NCI-H2227 (cell line): ENCODE measurements at regions not wholly inside any gene's neighbourhood (a gene's known extent, or its start where the extent isn't known, plus 50 kb on each side); places are given as distances from the start of the nearest gene placed in this dataset.

ENCODE experiments used
- DNase-seq: peaks from one replicate; lab custom pipeline; 2025; ENCODE audit not compliant: unreplicated experiment; lab: John Stamatoyannopoulos, UW

- no peak for DNase-seq
These were observed 238.3 kb upstream of the MVB12B start for GRCh38 chr9:126088336-126088735.

DNA sequence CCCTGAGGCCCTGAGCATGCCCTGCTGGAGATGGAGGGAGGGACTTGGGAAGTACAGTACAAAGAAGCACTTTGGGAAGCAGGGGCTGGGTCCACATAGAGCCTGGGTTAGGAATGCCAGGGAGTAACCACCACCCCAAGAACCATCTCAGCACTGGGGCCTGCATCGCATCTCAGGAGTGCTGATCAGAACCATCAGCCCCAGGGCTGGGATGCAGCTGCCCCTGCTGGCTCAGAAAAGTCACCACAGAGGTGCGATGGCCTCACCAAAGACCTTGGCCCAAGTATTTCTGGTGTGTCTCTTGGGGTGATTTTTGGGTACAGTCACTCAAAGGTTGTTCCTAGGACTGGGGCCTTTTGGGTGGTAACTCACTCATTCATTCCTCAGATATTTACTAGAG, 236.8 kb upstream of the MVB12B start:
- DNase-seq: no peak

DNA sequence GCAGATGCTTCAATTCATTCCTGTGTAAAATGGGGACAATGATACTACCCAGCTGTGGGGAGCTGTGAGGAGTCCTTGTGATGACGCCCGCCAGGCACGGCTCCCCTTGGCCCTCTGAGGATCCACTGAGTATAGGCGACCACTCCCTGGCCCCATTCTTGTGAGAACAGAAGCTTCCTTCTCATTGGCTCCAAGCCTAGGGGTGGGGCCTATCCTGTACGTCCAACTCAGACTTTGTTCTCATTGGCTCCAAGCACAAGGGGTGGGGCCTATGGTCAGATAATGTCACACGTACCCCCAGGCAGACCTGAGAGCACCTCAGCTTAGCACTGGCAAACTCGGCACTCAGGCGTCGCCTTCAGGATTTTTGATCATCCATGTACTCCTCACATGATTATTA, 232.9 kb upstream of the MVB12B start:
- no peak for DNase-seq

DNA sequence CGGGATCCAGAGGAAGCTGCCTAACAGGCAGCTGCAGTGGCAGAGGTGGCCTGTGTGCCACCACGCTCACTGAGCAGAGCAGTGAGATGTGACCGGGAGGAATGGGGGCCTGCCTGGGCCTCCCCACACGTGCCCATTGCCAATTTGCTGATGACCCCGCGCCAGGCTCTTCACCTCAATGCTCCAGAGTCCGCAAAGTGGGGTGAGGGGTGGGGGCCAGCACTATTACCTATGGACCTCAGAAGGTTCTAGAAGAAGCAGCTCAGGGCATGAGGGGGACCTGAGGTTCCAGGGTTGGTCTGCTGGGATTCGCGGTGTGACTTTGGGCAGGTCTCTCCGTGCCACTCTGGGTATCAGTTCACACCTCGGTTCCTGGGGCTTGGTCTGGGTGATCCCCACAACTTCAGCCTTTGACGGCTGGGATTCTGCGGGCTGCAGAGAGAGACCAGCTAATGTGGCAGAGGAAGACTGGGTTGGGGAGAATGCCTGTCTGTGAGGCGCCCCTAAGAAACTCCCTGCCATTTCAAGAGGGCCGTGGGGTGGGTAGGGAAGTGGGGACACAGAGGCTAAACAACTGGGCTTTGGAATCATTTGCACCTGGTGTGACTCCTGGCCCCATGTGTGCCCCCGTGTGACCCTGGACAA, 231.0 kb upstream of the MVB12B start:
- DNase-seq: no peak

DNA sequence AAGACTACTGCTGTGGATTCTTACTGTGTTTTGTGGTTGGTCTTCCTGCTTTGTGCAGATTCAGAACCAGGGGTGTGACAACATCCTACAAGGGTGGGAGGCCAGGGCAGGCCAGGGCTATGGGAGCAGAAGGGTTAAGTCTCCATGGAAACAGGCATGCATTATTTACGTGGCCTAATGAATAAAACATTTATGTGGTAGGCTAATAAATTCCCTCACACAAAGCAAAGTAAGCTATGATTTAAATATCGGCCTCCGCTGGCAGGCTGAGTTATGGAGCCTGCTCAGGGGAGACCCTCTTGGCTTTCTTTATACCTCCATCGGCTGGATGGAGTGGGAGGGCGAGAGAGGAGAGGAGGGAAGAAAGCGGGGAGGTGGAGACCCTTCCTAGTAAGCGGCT, 230.3 kb upstream of the MVB12B start:
- DNase-seq: no peak

DNA sequence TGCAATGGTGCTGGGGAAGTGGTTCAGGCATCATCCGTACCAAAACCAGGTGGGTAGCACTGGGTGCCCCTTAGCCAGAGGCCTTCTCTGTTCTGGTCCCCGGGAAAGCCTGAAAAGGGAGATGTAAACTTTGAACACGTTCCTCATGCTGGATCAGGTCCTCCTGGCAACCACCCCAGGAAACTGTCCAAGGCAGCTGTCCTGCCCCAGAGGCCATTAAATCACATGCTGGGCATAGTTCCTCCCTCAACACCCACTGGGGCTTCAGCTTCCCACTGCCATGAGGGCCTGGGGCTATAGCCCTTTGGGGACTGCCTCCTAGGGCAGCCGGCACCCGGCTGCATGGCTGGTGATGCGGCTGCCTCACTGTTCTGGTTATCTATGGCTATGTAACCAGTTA, 228.9 kb upstream of the MVB12B start:
- no peak for DNase-seq

DNA sequence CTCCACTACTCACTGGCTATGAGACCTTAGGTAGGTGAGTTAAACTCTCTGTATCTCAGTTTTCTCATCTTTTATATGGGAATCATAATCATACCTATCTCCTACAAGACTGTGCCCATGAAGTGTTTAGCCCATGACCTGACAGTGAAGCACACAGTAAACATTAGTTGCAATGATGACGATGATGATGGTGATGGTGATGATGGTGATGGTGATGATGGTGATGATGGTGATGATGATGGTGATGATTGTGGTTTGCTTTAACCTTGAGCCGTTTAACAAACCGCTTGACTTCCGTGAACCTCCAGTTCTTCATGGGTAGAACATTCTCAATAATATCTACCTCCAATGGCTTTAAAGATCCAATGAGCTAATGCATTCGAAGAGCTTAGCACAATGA, 220.2 kb upstream of the MVB12B start:
- DNase-seq: no peak

DNA sequence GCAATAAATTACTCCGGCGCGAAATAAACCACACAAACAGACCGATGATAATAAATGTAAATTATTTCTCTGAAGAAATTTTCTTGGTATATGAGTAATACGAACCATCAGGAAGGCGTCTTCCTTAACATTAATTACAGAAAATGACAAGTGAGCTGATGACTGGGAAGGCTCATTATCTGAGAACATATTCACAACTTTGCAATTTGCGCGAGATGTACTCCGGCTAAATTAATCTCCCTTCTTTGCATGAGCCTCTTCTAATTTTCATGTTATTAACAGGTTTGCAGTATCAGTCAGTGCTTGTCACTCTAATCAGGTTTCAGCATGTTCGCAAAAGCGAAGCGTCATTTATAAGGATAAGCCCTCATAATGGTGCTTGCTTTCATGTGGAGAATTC, 218.9 kb upstream of the MVB12B start:
- DNase-seq: no peak

GRCh38 chr9:126108240-126108639, 218.4 kb upstream of the MVB12B start:
- no peak for DNase-seq

DNA sequence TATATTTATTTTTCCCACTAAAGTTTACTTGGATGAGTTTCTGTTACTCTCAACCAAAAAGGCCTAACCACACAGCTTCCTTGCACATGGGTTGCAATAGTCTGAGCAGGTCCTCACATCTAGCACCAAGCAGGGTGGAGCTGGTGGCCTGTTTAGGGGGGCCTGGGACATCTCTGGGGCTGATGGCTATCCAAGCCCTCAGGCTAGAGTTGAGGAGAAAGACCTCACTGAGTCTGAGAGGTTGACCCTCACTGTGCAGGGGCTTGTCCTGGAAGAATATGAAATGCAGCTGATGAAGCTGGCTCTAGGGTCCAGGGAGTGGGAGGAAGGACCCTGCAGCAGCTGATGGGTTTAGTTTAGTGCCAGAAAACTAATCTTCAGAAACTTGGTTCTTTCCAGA, 217.1 kb upstream of the MVB12B start:
- no peak for DNase-seq

- no peak for DNase-seq
These were observed 215.1 kb upstream of the MVB12B start for GRCh38 chr9:126111556-126111955.

GRCh38 chr9:126112135-126112720, 214.4 kb upstream of the MVB12B start:
- no peak for DNase-seq

DNA sequence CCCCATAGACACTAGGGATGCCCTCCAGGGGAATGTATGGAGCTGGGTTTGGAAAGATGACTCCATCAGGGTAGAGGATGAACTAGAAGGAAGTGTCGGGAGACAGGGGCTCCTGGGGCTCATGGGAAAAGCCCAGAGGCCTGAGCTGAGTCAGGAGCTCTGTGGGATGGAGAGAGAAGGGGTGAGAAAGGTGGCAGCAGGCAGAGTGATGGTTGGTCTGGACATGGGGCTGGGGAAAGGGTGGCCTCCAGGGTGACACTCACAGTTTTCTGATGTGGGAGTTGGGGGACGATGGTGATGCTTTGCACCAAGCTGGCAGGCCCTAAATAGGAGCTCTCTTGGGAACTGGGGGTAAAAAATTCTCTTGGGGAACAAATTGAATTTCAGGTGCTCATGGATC, 213.5 kb upstream of the MVB12B start:
- no peak for DNase-seq

- DNase-seq: no peak
These were observed 212.7 kb upstream of the MVB12B start for GRCh38 chr9:126113756-126114408.

DNA sequence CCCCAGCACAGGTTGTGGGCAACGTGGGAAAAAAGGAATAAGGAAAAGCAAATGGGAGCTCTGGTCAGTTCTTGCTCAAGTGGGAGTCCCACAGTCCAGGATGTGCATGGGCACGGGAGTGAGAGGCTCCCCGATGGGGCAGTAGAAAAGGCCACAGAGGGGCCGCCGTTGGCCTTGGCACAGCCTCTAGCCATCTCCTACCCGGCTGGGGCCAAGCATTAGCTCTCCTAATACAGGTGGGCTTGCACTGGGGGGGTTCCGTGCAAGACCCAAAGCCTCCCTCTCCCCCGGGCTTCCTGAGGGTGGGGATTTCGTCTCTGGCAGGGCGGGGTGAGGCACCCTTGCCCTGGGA, 212.2 kb upstream of the MVB12B start:
- DNase-seq: no peak

DNA sequence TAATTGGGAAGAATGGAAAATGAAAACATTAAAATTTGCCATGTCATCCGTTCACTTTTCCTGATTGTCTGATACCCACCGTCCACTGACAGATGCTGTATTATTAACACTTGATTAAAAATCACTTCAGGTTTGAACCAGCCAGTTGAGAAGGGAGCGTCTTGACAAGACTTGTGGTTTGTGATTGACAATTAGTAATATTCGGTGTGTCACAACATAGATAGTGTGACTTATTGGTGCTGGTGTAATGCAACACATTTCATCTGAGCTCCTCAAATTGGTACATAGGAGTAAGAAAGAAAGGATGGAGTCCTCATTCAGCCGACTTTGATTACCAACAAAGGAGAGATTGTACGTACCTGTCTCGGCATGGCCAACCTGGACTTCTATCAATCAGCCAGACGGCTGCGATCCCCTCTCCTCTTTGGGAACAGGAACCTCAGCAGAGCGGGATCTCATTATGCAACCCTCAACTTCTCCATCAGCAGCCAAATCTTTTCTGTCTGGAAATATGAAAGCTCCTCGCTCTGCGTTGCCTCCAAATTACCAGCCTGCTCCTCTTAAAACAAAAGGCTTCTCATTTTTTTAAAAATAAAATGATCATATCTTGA, 211.7 kb upstream of the MVB12B start:
- no peak for DNase-seq

DNA sequence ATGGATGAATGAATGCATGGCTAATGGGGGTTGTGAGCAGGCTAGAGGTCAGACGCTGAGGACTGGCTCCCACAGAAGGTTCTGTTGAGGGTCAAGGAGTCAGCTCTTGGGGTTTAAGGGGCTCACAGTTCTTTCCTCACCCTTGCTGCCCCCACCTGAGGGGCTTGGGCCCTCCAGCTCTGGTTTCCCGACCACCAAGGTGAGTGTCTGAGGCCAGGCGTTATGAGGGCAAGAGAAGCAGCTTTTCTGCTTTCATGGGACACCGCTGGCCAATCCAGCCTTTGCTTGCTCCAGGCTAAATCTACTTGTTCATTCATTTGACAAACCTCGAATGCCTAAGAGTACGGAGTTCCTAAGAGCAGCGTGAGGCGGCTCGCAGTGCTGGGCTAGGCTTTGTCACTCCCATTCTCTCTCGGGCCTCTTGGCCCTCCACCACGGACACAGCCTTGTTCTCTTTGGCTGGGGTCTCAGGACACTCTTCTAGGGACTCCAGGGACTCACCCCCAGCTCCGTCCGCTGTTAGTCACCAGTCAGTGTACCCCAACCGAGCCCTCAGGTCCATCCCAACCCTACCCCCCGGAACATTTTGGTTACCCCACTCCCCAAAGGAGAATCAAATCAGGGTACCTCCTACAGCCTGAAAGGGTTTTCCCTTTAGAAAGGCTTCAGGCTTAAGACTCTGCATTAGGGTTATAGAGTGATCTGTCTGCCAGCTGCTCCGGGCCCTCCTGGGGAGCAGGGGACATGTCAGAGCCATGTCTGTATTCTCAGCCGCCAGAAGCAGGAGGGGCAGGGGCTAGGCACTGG, 210.1 kb upstream of the MVB12B start:
- no peak for DNase-seq

DNA sequence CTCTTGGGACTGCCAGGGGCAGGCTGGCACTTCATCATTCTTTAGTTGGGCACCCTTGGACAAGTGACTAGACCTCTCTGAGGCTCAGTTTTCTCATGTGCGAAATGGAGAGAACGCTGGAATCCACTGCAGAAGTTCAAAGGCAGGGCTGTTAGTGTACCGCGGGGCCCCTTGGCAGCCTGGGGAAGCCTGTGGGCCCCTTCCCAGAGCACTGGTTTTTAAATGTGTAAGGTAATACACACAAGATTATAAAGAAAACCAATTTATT, 209.5 kb upstream of the MVB12B start:
- no peak for DNase-seq

DNA sequence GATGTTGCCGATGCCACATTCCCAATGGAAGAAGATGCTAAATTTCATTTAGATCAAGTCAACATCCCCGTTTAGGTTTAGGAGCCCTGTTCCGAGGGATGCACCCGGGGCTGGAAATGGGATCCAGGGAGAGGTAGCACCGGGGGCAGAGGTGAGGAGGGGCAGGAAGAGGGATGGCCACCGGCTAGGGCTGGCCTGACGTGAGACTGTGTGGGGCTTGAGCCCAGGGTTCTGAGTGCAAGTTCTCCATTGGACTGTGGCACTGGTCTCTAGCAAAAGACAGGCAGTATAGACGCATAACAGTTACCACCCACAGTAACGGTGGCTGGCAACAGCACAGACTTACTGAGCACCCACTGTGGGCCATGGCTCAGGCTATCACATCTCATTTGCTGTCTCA, 209.0 kb upstream of the MVB12B start:
- no peak for DNase-seq

- no peak for DNase-seq
These were observed 206.9 kb upstream of the MVB12B start for GRCh38 chr9:126119731-126120130.

DNA sequence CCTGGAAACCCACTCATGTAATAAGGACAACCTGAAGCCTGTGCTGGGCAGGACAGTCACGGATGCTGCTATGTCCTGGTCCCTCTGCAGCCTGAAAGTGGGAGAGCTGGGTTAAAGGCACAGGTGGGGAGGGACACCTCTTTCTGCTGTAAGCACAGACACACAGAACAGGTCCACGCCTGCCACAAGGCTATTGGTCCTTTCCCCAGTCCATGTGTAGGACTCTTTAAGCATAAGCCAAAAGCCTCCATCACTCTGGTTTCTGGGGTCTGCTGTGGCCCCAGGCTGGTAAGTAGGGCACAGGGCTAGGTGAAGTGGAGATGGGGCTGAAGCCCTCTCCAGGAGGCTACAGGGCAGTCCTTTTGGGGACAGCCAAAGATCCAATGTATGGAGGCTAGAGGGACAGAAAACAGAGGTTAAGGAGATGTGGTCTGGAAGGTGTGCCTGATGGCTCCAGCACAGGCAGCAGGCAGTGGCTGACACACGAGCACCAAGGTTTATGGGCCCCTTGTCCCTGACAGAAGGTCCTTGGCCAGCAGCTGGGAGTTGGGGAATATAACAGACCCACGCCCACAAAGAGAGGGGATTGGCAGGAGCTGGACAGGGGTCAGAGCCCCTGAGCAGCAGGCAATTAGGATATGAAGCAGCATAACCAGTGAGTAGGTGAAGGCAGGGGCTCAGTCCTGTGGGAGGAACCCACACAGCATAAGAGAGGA, 203.6 kb upstream of the MVB12B start:
- no peak for DNase-seq
